Liver (tissue), 8 donors: ENCODE measurements at regions not wholly inside any gene's neighbourhood (a gene's known extent, or its start where the extent isn't known, plus 50 kb on each side); places are given as distances from the start of the nearest gene placed in this dataset.

Experiments
- DNase-seq: peaks from one replicate; pipeline ENCODE4 v3.0.0-alpha.2; 2017; ENCODE audit warnings: low spot score
- H3K27ac ChIP-seq, 2 donors: one replicate each; pipeline ENCODE4 v1.7.0; 2013; ENCODE audit warnings: inconsistent platforms in 2 of 2, low read length in 2 of 2, control low read depth in 1 of 2, low read depth in 1 of 2, mild to moderate bottlenecking in 1 of 2
- H3K27me3 ChIP-seq, 4 donors: one replicate each; pipeline versions ENCODE4 v1.6.1 to v1.7.0; 2013; ENCODE audit warnings: low read length in 3 of 4, inconsistent platforms in 1 of 4, mild to moderate bottlenecking in 1 of 4, moderate library complexity in 1 of 4; ENCODE audit not compliant: control insufficient read depth in 4 of 4, insufficient read depth in 4 of 4
- H3K36me3 ChIP-seq, 4 donors: one replicate each; pipeline versions ENCODE4 v1.6.1 to v1.7.0; 2013; ENCODE audit warnings: low read length in 3 of 4, mild to moderate bottlenecking in 3 of 4, low read depth in 1 of 4, moderate library complexity in 1 of 4; ENCODE audit not compliant: control insufficient read depth in 4 of 4, insufficient read depth in 3 of 4
- H3K4me1 ChIP-seq, 4 donors: one replicate each; pipeline versions ENCODE4 v1.6.1 to v1.7.0; 2013; ENCODE audit warnings: low read length in 3 of 4, mild to moderate bottlenecking in 3 of 4, moderate library complexity in 1 of 4; ENCODE audit not compliant: control insufficient read depth in 4 of 4, insufficient read depth in 4 of 4
- H3K4me3 ChIP-seq, 3 donors: one replicate each; pipeline versions ENCODE4 v1.6.1 to v1.7.0; 2013; ENCODE audit warnings: low read length in 3 of 3, control low read depth in 1 of 3, low read depth in 1 of 3, mild to moderate bottlenecking in 1 of 3
- H3K9ac ChIP-seq, 2 donors: one replicate each; pipeline ENCODE4 v1.7.0; 2013; ENCODE audit warnings: low read length in 2 of 2, mild to moderate bottlenecking in 2 of 2, moderate library complexity in 2 of 2, control low read depth in 1 of 2, low read depth in 1 of 2
- H3K9me3 ChIP-seq, 4 donors: one replicate each; pipeline versions ENCODE4 v1.6.1 to v1.7.0; 2013; ENCODE audit warnings: low read length in 3 of 4; ENCODE audit not compliant: control insufficient read depth in 4 of 4
- EGR1 ChIP-seq, 2 donors: IDR thresholded peaks; 2 replicates each; pipeline ENCODE4 v1.6.1; 2016 to 2018; ENCODE audit warnings: antibody characterized with exemption in 2 of 2, low read depth in 2 of 2
- FOXA1 ChIP-seq: IDR thresholded peaks from 2 replicates; pipeline ENCODE4 v1.6.1; 2016; ENCODE audit warnings: antibody characterized with exemption
- FOXA2 ChIP-seq: IDR thresholded peaks from 2 replicates; pipeline ENCODE4 v1.6.1; 2016; ENCODE audit warnings: antibody characterized with exemption
- GABPA ChIP-seq, 2 donors: IDR thresholded peaks in 1 of 2; conservative IDR thresholded peaks in 1 of 2; 2 replicates each; pipeline ENCODE4 v1.6.1; 2016; ENCODE audit warnings: antibody characterized with exemption in 2 of 2, mild to moderate bottlenecking in 1 of 2, moderate library complexity in 1 of 2
- HNF4A ChIP-seq, 2 donors: conservative IDR thresholded peaks; 2 replicates each; pipeline ENCODE4 v1.6.1; 2016; ENCODE audit warnings: antibody characterized with exemption in 2 of 2, mild to moderate bottlenecking in 2 of 2
- HNF4G ChIP-seq: IDR thresholded peaks from 2 replicates; pipeline ENCODE4 v1.6.1; 2016; ENCODE audit warnings: antibody characterized with exemption
- JUND ChIP-seq, 2 donors: IDR thresholded peaks; 2 replicates each; pipeline ENCODE4 v1.6.1; 2016; ENCODE audit warnings: antibody characterized with exemption in 2 of 2
- NR2F2 ChIP-seq: IDR thresholded peaks from 2 replicates; pipeline ENCODE4 v1.6.1; 2016; ENCODE audit warnings: antibody characterized with exemption
- RAD21 ChIP-seq, 2 donors: IDR thresholded peaks; 2 replicates each; pipeline ENCODE4 v1.6.1; 2016; ENCODE audit warnings: antibody characterized with exemption in 2 of 2, mild to moderate bottlenecking in 2 of 2
- RXRA ChIP-seq, 2 donors: IDR thresholded peaks; 2 replicates each; pipeline ENCODE4 v1.6.1; 2017 to 2018; ENCODE audit warnings: antibody characterized with exemption in 2 of 2, mild to moderate bottlenecking in 1 of 2
- SP1 ChIP-seq: IDR thresholded peaks from 2 replicates; pipeline ENCODE4 v1.6.1; 2018; ENCODE audit warnings: antibody characterized with exemption, mild to moderate bottlenecking
- TAF1 ChIP-seq: conservative IDR thresholded peaks from 2 replicates; pipeline ENCODE4 v1.6.1; 2016; ENCODE audit warnings: antibody characterized with exemption, mild to moderate bottlenecking
- YY1 ChIP-seq: IDR thresholded peaks from 2 replicates; pipeline ENCODE4 v1.6.1; 2016; ENCODE audit warnings: antibody characterized with exemption, mild to moderate bottlenecking
- WGBS: extraction: QIAGEN DNeasy Blood & Tissue Kit; methylation state at CpG from one replicate; pipeline ENCODE4 v1.1.7; 2013; 5-methylcytosine and 5-hydroxymethylcytosine counted together
- TF ChIP-seq, protein P1 (sequence below): IDR thresholded peaks from 2 replicates; pipeline ENCODE4 v1.6.1; 2016; ENCODE audit warnings: antibody characterized with exemption
- TF ChIP-seq, protein P2 (sequence below): IDR thresholded peaks from 2 replicates; pipeline ENCODE4 v1.6.1; 2016; ENCODE audit warnings: antibody characterized with exemption
- TF ChIP-seq, protein P3 (sequence below): fragments of 150-350 bp; IDR thresholded peaks from 2 replicates; pipeline ENCODE4 v1.5.1; 2017; ENCODE audit warnings: improper control_type of control experiment, low read depth, low read length; ENCODE audit not compliant: missing input control
- TF ChIP-seq, protein P4 (sequence below): IDR thresholded peaks from 2 replicates; pipeline ENCODE4 v1.6.1; 2016; ENCODE audit warnings: antibody characterized with exemption, mild to moderate bottlenecking
- TF ChIP-seq, protein P5 (sequence below): IDR thresholded peaks from 2 replicates; pipeline ENCODE4 v1.6.1; 2016; ENCODE audit warnings: antibody characterized with exemption
- donor health status: healthy.
- donor health status: healthy.
- donor health status: healthy.
- donor health status: healthy.
- donor health status: healthy.

DNA sequence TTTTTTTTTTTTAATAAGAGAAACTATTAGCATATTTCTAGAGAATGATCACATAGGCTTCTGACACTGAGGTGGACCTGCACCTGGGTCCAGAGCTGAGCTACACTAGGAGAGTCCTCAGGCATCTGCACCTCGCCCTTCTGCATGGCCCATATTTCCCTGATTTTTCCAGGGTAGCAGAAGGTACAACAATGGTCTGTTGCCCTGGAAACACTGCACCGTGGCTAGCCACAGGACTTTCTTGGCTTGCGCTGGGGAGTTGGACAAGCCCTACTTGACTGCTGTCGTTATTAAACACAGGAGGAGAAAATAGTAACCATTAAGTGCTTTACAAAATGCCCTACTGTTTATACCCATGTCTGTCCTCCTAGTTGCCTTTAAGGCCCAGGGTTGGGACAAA lies 615.7 kb upstream of the MEF2C start:
- Histone ChIP-seq H3K27ac (no peak overlapping the region), H3K36me3 (no peaks in the 10 kb centered on the region), H3K4me3 (no peak overlapping the region), H3K27me3 (peaks cover 0 to 2% (median 0%) of the 10 kb centered on the region in 4 donors), H3K9me3 (no peaks in the 10 kb centered on the region), H3K4me1 (no peaks in the 10 kb centered on the region), H3K9ac (no peak overlapping the region)
- TF ChIP-seq FOXA1: no peak
- TF ChIP-seq HNF4G: no peak
- TF ChIP-seq, protein P1, sequence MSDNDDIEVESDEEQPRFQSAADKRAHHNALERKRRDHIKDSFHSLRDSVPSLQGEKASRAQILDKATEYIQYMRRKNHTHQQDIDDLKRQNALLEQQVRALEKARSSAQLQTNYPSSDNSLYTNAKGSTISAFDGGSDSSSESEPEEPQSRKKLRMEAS: no peak
- TF ChIP-seq YY1: no peak
- TF ChIP-seq JUND (IDR thresholded peaks at IDR 0.05): no peak
- TF ChIP-seq, protein P2, sequence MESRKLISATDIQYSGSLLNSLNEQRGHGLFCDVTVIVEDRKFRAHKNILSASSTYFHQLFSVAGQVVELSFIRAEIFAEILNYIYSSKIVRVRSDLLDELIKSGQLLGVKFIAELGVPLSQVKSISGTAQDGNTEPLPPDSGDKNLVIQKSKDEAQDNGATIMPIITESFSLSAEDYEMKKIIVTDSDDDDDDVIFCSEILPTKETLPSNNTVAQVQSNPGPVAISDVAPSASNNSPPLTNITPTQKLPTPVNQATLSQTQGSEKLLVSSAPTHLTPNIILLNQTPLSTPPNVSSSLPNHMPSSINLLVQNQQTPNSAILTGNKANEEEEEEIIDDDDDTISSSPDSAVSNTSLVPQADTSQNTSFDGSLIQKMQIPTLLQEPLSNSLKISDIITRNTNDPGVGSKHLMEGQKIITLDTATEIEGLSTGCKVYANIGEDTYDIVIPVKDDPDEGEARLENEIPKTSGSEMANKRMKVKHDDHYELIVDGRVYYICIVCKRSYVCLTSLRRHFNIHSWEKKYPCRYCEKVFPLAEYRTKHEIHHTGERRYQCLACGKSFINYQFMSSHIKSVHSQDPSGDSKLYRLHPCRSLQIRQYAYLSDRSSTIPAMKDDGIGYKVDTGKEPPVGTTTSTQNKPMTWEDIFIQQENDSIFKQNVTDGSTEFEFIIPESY: no peak
- no peak for TF ChIP-seq RAD21 (IDR thresholded peaks at IDR 0.05)
- TF ChIP-seq NR2F2: no peak
- TF ChIP-seq SP1: no peak
- TF ChIP-seq GABPA (IDR thresholded peaks at IDR 0.05 in 1 of 2, conservative IDR thresholded peaks at IDR 0.05 in 1 of 2): no peak
- no peak for TF ChIP-seq TAF1
- no peak for TF ChIP-seq HNF4A (conservative IDR thresholded peaks at IDR 0.05)
- TF ChIP-seq, protein P3, sequence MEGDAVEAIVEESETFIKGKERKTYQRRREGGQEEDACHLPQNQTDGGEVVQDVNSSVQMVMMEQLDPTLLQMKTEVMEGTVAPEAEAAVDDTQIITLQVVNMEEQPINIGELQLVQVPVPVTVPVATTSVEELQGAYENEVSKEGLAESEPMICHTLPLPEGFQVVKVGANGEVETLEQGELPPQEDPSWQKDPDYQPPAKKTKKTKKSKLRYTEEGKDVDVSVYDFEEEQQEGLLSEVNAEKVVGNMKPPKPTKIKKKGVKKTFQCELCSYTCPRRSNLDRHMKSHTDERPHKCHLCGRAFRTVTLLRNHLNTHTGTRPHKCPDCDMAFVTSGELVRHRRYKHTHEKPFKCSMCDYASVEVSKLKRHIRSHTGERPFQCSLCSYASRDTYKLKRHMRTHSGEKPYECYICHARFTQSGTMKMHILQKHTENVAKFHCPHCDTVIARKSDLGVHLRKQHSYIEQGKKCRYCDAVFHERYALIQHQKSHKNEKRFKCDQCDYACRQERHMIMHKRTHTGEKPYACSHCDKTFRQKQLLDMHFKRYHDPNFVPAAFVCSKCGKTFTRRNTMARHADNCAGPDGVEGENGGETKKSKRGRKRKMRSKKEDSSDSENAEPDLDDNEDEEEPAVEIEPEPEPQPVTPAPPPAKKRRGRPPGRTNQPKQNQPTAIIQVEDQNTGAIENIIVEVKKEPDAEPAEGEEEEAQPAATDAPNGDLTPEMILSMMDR: no peak
- TF ChIP-seq FOXA2: no peak
- TF ChIP-seq, protein P4, sequence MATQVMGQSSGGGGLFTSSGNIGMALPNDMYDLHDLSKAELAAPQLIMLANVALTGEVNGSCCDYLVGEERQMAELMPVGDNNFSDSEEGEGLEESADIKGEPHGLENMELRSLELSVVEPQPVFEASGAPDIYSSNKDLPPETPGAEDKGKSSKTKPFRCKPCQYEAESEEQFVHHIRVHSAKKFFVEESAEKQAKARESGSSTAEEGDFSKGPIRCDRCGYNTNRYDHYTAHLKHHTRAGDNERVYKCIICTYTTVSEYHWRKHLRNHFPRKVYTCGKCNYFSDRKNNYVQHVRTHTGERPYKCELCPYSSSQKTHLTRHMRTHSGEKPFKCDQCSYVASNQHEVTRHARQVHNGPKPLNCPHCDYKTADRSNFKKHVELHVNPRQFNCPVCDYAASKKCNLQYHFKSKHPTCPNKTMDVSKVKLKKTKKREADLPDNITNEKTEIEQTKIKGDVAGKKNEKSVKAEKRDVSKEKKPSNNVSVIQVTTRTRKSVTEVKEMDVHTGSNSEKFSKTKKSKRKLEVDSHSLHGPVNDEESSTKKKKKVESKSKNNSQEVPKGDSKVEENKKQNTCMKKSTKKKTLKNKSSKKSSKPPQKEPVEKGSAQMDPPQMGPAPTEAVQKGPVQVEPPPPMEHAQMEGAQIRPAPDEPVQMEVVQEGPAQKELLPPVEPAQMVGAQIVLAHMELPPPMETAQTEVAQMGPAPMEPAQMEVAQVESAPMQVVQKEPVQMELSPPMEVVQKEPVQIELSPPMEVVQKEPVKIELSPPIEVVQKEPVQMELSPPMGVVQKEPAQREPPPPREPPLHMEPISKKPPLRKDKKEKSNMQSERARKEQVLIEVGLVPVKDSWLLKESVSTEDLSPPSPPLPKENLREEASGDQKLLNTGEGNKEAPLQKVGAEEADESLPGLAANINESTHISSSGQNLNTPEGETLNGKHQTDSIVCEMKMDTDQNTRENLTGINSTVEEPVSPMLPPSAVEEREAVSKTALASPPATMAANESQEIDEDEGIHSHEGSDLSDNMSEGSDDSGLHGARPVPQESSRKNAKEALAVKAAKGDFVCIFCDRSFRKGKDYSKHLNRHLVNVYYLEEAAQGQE: no peak
- no peak for TF ChIP-seq RXRA (IDR thresholded peaks at IDR 0.05)
- TF ChIP-seq, protein P5, sequence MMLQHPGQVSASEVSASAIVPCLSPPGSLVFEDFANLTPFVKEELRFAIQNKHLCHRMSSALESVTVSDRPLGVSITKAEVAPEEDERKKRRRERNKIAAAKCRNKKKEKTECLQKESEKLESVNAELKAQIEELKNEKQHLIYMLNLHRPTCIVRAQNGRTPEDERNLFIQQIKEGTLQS: no peak
- WGBS: 86% methylated on average over 4 of the region's 4 CpGs
- no peak for DNase-seq

DNA sequence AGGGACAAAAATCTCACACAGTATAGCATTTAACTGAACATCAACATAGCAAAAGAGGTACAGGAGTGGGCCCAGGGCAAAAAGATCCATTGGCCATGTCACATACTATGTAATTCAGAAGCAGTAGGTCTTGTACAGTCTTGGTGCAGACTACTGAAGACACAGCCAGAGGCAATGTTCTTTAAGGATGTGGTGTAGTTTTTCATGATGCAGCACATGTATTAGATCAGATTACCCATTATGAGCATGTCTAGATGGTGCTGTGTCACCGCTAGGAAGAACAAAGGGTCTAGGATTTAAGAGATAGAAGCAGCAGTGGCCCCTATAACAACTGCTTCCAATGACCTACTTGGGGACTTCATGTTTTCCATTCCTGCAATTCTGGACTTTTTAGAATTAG lies 610.4 kb upstream of the MEF2C start:
- no peak overlapping the region for H3K27ac ChIP-seq
- H3K4me1 ChIP-seq: no peaks in the 10 kb centered on the region
- H3K36me3 ChIP-seq: no peaks in the 10 kb centered on the region
- no peak overlapping the region for H3K9ac ChIP-seq
- WGBS: 93% methylated on average over 1 of the region's 1 CpG
- no peaks in the 10 kb centered on the region for H3K9me3 ChIP-seq
- no peak for DNase-seq
- no peak for TF ChIP-seq FOXA1
- no peak for TF ChIP-seq GABPA (IDR thresholded peaks at IDR 0.05 in 1 of 2, conservative IDR thresholded peaks at IDR 0.05 in 1 of 2)
- TF ChIP-seq RAD21 (IDR thresholded peaks at IDR 0.05): no peak
- TF ChIP-seq EGR1 (IDR thresholded peaks at IDR 0.05; ENCODE audit: low read depth in 2 of 2): no peak
- peaks cover 0 to 2% (median 0%) of the 10 kb centered on the region in 4 donors for H3K27me3 ChIP-seq
- H3K4me3 ChIP-seq: no peak overlapping the region
